ENCODE measurements at regions not wholly inside any gene's neighbourhood (a gene's known extent, or its start where the extent isn't known, plus 50 kb on each side); places are given as distances from the start of the nearest gene placed in this dataset.
A peak's percentile ranks its signal among the peaks of the same experiment; 100 is the strongest.

- H3K9me3 ChIP-seq: peaks cover 0 to 8% (median 0%) of the 10 kb centered on the region in 4 donors
- H3K4me3 ChIP-seq: no peak overlapping the region
- no peaks in the 10 kb centered on the region for H3K27me3 ChIP-seq
- no peak for DNase-seq
- H3K4me1 ChIP-seq: no peaks in the 10 kb centered on the region
- no peaks in the 10 kb centered on the region for H3K36me3 ChIP-seq
- peak overlapping the region in 1 of 4 donors; percentile 14 for H3K27ac ChIP-seq
- TF ChIP-seq CTCF (IDR thresholded peaks at IDR 0.05) (no peak), POLR2A (IDR thresholded peaks at IDR 0.05) (no peak)
Measured at GRCh38 chr11:121810291-121810690, 305.7 kb downstream of the BLID start.

- TF ChIP-seq POLR2A (IDR thresholded peaks at IDR 0.05) (no peak), CTCF (IDR thresholded peaks at IDR 0.05) (no peak)
- DNase-seq: no peak
- H3K27ac ChIP-seq: no peak overlapping the region
- no peaks in the 10 kb centered on the region for H3K27me3 ChIP-seq
- H3K4me3 ChIP-seq: no peak overlapping the region
- no peaks in the 10 kb centered on the region for H3K36me3 ChIP-seq
- H3K4me1 ChIP-seq: no peaks in the 10 kb centered on the region
- H3K9me3 ChIP-seq: peaks cover 0 to 8% (median 0%) of the 10 kb centered on the region in 4 donors
Measured at GRCh38 chr11:121808096-121808495, 307.9 kb downstream of the BLID start.

- no peaks in the 10 kb centered on the region for H3K27me3 ChIP-seq
- H3K9me3 ChIP-seq: no peaks in the 10 kb centered on the region
- TF ChIP-seq CTCF (IDR thresholded peaks at IDR 0.05) (no peak), POLR2A (IDR thresholded peaks at IDR 0.05) (no peak)
- H3K27ac ChIP-seq: no peak overlapping the region
- no peaks in the 10 kb centered on the region for H3K4me1 ChIP-seq
- no peak for DNase-seq
- no peaks in the 10 kb centered on the region for H3K36me3 ChIP-seq
- no peak overlapping the region for H3K4me3 ChIP-seq
Measured at GRCh38 chr11:121807051-121807450, 309.0 kb downstream of the BLID start.

GRCh38 chr11:121802542-121802941 is 313.5 kb downstream of the BLID start:
- no peak overlapping the region for H3K27ac ChIP-seq
- H3K27me3 ChIP-seq: no peaks in the 10 kb centered on the region
- no peaks in the 10 kb centered on the region for H3K36me3 ChIP-seq
- DNase-seq: no peak
- TF ChIP-seq CTCF (IDR thresholded peaks at IDR 0.05): no peak
- no peak for TF ChIP-seq POLR2A (IDR thresholded peaks at IDR 0.05)
- H3K4me1 ChIP-seq: no peaks in the 10 kb centered on the region
- H3K9me3 ChIP-seq: no peaks in the 10 kb centered on the region
- no peak overlapping the region for H3K4me3 ChIP-seq

GRCh38 chr11:121801781-121802180 is 314.2 kb downstream of the BLID start:
- DNase-seq: no peak
- no peaks in the 10 kb centered on the region for H3K4me1 ChIP-seq
- H3K27me3 ChIP-seq: no peaks in the 10 kb centered on the region
- no peak overlapping the region for H3K27ac ChIP-seq
- no peaks in the 10 kb centered on the region for H3K36me3 ChIP-seq
- no peaks in the 10 kb centered on the region for H3K9me3 ChIP-seq
- TF ChIP-seq CTCF (IDR thresholded peaks at IDR 0.05) (no peak), POLR2A (IDR thresholded peaks at IDR 0.05) (no peak)
- no peak overlapping the region for H3K4me3 ChIP-seq

GRCh38 chr11:121801394-121801748 is 314.6 kb downstream of the BLID start:
- H3K4me3 ChIP-seq: no peak overlapping the region
- H3K4me1 ChIP-seq: no peaks in the 10 kb centered on the region
- H3K9me3 ChIP-seq: no peaks in the 10 kb centered on the region
- no peaks in the 10 kb centered on the region for H3K27me3 ChIP-seq
- DNase-seq: no peak
- no peak overlapping the region for H3K27ac ChIP-seq
- TF ChIP-seq POLR2A (IDR thresholded peaks at IDR 0.05) (no peak), CTCF (IDR thresholded peaks at IDR 0.05) (no peak)
- H3K36me3 ChIP-seq: no peaks in the 10 kb centered on the region

All from Peyer's patch (tissue), 4 donors.